Left colon (tissue), 2 donors: ENCODE measurements at regions not wholly inside any gene's neighbourhood (a gene's known extent, or its start where the extent isn't known, plus 50 kb on each side); places are given as distances from the start of the nearest gene placed in this dataset.

Experiments used
- ATAC-seq: fragments of 200-7000 bp; cut with Tn5 transposase; one replicate; pipeline ENCODE4 v1.9.1; 2020; ENCODE audit warnings: mild to moderate bottlenecking, moderate library complexity
- DNase-seq, 2 donors: peaks; one replicate each; pipeline ENCODE4 v3.0.0-alpha.2; 2020
- intact Hi-C, 2 donors: fragments of 100-400 bp; cut with DNase I in 1 of 2; cut with micrococcal nuclease in 1 of 2; formaldehyde crosslinking; loops; one replicate each; pipeline versions ENCODE4 v1.11.2 to v1.14.0; 2022; cut with DNase I, micrococcal nuclease
- donor health status: DM: no; HTN: no; CAD: no.
- donor health status: DM: yes; HTN: yes; CAD: no.

DNA sequence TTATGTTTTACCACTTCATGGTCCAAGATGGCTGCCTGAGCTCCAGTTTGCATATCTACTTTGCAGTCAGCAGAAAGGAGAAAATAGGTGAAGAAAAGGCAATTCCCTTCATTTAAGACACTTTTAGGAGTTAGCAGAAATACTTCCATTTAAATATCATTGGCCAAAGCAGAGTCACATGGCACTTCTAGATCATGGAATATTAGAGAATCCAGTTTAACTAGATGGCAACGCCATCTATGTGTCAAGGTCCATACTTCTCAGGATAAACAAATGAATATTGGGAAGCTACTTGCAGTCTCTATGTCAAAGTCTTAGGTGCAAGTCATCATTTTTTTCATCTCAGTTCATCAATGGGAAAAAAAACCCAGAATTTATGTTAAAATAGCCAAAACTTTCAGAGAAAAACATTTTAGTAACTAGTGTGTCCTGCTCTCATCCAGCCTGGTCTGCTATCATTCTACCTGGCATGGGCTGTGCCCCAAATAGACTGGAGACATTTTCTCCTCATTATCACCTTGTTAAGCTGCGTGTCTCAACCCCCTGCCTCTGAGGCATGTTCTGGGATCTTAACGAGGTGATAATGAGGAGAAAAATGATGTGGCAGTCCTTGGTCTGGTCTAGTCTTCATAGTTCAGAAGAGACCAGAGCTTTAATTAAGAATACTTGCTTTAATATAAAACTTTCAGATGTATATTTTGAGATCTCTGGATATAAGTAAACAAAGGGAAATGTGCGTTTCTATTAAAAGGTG lies 227.3 kb downstream of the TBX18 start:
- intact Hi-C loops = no loop called here
- DNase-seq = no peak
- ATAC-seq = no peak

DNA sequence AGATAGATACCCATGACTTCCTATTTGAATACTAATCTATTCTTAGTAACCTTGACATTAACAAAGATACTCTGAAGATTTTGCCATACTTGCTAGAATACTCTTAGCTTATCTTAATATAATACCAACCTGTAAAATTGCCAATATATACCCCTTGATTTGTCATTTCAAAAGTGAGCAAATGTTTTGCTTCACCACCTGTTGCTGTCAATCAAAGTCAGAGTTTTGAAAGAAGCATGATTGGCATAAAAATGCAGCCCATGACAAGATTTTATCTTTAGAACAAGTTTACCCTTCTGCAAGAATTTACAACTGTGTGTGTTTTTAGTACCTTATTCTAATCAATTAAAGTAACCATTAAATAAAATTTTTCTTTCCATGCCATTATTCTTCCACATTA lies 236.2 kb downstream of the TBX18 start:
- no peak for DNase-seq
- intact Hi-C loops = no loop called here
- ATAC-seq = no peak

DNA sequence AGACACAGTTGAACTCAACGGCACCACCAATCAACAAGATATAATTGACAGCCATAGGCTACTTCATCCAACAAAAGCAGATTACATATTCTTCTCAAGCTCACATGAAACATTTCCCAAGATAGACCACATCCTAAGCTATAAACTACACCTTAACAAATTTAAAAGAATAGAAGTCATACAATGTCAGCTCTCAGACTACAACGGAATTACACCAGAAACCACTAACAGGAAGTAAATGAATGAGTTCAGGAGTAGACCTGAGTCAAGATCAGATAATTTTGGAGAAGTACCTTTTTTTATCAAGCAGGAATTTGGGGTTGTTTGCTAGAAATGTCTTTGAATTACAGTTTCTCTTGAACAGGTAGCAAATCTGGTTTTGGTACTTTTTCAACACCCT lies 237.8 kb downstream of the TBX18 start:
- ATAC-seq = no peak
- DNase-seq = no peak
- intact Hi-C loops = no loop called here

DNA sequence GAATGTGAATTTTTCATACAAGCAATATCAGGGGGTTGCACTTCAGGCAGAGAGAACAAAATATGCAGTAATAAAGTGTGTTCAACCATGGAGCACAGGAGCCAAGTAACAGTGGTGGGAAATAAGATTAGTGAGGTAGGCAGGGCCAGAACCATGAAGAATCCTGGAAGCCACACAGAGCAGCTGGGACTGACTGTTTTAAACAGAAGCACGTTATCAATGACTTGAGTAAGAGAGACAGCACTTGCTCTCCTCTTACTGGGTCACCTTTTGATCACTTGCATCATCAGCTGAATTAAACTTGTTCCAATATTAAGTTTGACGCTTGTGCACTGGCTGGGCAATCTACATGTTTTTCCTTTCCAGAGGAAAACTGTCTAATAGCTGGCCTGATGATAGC lies 238.5 kb downstream of the TBX18 start:
- DNase-seq = no peak
- no peak for ATAC-seq
- intact Hi-C loops = no loop called here

DNA sequence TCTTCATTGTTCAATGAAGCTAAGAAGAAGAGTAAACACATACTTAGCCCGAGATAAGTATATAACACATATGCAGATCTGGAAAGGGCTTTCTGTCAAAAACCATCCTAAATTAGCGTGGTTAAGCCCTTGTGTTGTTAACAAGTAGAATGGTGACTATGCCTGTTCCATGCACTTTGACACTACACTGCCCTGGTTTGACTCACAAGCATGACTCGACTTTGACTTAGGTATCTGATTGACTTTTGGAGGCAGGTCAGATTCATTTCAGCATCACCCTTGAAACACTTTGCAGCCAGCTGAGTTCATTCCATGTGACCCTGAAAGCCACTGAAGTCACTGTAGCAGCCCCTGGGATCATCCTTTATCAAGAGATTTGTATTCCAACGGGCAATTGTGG lies 239.8 kb downstream of the TBX18 start:
- intact Hi-C loops = no loop called here
- ATAC-seq = no peak
- DNase-seq = no peak

DNA sequence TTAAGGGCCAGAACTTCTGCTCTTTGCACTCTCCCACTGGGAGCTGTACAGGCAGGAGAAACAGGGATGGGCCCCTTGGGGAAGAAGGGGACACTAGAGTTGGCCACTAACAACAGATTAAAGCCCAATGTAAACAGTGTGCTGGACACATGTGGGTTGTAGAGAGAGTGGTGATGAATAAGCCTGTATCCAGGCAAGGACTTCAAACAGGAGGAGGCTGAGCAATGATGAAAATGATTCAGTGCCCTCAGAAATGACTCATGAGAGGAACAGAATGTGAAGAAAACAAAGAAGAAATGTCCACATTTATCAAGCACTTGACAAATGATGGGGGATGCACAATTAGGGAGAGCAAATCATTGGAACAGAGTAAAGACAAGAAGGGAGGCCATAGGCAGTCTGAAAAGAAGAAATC lies 242.3 kb downstream of the TBX18 start:
- intact Hi-C loops = no loop called here
- ATAC-seq = no peak
- DNase-seq = no peak

DNA sequence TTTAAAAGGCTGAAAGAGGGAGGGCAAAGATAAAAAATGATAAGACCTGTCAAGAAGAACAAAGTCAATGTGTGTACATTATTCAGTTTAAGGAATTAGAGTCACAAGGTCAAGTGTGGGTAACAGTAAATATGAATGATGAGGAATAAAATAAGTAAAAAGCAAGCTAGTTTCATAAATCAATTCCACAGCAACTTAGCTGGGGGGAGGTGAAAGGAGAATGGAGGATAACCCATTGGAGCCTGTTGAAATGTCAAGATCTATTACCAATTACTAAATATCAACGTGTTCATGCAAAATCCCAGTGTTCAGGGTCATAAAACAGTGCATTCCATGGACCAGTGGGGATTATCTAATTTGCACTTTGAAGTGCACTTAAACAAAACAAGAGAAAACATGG lies 242.9 kb downstream of the TBX18 start:
- ATAC-seq = no peak
- intact Hi-C loops = no loop called here
- DNase-seq = no peak

DNA sequence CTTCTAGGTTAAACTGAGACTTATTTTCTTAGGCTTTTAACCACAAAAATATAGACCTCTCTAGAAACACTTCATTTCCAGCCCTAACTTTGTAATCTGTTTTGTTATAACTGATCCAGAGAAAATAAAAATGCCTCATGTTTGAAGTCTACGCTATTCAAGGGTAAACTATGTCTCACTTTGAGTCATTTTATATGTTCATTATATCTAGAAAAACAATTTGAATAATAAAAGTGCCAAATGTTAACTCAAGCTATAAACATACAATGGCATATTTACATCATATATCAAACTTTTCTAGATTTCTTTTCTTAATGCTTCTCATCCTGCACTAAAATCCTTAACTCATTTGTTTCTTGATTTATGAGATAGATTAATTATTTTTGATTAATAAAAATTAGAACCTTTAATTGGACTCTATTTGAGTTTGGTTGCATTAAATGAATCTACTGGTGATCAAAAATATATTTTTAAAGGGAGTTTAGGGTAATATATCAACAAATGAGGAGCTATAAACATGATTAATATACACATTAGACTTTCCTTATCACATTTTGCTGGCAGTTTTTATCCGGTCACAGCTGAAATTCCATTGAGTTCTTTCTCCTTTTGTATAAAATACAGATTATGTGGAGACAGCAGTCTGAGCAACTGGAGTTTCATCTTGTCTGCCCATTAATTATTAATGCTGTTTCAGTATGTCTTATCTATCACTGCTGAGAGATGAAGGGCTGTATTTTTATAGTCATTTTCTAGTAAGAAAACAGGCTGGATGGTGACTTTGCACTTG lies 246.5 kb downstream of the TBX18 start:
- DNase-seq = no peak
- intact Hi-C loops = no loop called here
- ATAC-seq = no peak

DNA sequence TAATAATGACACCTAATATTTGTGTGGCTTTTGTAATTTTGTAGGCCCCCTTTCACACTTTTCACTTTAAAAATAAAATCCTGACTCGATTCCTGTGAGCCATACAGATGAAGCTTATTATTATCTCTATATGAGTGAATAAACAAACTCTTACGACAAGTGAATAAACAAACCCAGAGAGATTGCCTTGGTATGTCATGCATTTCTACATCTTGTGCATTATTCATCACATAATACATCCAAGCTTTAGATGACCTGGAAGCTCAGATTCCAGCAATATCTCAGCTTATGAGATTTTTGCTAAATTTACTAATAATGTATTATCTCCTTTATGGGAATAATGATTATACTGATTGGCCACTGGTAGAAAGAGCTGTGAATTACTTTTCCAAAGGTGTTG lies 248.2 kb downstream of the TBX18 start:
- ATAC-seq (no peak), DNase-seq (no peak)
- intact Hi-C loops = no loop called here

DNA sequence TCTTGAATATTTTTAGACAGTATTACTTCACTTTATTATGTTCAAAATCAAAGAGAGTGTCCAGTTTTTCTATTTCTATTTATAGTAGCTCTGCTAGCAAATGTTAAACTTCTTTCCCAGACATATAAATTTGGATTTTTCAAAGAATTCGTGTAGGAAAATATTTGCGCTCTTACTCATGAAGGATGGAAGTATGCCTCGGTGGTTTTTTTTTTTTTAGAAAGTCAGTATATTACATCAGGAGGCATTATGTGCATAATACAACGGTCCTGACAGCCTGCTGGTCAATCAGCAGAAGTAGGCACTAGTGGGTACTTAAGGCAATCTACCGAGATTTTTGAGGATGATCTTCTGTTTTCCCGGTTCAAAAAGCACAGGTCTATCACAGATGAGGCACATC lies 249.3 kb downstream of the TBX18 start:
- intact Hi-C loops = no loop called here
- DNase-seq (no peak), ATAC-seq (no peak)

DNA sequence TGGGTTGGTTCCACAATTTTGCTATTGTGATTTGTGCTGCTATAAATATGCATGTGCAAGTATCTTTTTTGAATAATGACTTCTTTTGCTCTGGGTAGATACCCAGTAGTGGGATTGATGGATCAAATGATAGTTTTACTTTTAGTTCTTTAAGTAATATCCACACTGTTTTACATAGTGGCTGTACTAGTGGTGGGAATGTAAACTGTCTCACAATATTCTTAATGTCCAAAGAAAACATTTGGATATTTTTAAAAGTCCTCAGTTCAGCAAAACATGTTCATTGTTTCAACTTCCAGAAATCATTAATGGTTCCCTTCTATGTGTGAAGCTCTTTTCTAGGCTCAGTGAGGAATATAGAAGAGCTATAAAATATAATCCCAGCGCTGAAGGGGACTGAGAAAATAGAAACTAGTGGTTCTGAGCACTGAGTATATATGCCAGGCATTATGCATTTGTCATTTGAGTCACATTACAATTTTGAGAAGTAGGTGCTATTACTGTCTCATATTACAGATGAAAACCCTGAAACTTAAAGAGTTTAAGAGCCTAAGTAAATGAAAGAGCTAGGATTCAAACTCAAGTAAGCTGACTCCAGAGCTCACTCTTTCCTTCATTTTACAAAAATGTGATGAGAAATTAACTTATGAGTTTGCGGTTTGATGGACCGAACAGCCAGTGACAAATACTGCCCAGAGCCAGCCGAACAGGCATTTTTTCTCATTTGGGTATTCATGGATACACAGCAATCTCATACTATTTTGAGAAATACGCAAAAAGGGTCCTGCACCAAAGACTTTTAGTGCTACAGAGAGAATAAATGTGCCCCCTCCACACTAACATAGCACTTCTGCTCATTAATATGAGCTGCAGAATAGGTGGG lies 250.1 kb downstream of the TBX18 start:
- intact Hi-C loops = no loop called here
- DNase-seq = no peak

DNA sequence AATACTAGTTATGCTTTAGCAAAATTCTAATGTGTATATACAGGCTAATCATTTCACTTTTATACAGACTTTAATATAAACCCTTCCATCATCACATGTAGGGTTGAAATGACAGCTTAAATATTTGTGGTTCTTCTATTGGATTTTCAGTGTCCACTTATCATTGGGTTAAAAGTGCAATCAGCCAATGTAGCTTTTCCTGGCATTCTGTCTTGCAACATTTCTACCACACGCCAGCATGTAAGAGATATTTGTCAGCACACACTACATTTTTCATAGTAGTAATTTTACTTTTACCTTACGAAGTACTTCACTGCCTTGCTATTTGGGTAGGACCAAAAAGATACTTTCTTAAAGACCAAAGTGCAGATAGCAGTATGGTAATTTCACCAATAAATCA lies 252.0 kb downstream of the TBX18 start:
- ATAC-seq = no peak
- intact Hi-C loops = no loop called here
- DNase-seq = no peak

More for the DNA sequence above, 250.1 kb downstream of the TBX18 start:
- ATAC-seq = no peak

DNA sequence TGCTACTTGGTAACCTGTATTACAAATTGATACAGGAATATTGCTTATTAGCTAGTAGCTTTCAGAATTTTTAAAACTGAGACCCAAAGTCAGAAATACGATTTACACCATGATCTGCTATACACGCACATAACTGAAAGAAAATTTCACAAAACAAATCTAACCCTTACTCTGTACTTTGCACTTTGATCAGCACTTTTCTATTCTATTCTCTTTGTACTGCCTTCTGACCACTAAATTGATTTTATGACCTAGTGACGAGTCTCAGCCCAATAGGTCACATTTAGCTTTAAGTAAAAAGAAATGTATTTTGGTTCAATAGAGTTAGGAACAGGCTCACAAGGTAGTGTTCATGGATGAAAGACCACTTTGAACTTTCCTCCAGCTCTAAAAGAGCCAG lies 252.5 kb downstream of the TBX18 start:
- intact Hi-C loops = no loop called here
- no peak for DNase-seq
- ATAC-seq = no peak

DNA sequence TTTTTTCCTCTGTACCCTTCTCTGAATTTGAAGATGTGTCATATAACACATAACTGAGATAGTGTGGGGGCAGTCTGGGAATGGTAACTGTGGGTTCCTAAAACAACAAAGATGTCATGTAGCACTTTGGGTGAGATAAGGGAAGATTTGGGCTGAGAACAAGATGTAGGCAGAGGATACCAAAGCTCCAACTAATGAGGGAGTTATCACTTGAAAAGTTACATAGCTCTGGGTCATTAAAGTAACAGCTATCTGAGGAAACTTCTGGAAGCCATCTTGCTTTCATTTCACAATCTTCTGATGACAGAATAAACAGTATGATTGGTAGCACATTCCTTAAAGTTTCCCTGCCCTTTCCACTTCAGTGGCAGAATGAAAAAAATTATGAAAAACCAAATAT lies 255.4 kb downstream of the TBX18 start:
- intact Hi-C loops = no loop called here
- no peak for DNase-seq
- no peak for ATAC-seq

DNA sequence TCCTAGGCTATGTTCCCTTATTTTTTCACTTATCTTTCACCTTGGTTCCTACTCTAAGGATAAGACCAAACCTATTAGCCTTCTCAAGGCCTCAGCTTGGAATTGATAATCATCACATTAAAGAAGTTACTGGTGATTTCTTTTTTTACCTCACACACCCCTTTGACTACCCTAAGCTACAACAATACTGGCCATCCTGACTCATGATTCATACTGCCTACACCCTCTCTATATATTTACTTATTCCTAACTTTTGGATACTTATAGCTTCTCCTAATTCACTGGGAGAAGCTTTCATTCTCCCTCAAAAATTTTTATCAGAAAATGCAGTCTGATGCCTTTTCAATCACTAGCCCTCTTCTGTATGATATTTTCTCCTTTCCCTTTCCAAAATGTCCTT lies 256.1 kb downstream of the TBX18 start:
- no peak for DNase-seq
- no peak for ATAC-seq
- intact Hi-C loops = no loop called here

DNA sequence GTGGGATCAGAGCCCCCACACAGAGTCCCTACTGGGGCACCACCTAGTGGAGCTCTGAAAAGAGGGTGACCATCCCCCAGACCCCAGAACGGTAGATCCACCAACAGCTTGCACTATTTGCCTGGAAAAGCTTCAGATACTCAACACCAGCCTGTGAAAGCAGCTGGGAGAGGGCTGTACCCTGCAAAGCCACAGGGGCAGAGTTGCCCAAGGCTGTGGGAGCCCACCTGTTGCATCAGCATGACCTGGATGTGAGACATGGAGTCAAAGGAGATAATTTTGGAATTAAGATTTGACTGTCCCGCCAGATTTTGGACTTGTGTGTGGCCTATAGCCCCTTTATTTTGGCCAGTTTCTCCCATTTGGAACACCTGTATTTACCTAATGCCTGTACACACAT lies 260.4 kb downstream of the TBX18 start:
- intact Hi-C loops = no loop called here
- ATAC-seq (no peak), DNase-seq (no peak)

DNA sequence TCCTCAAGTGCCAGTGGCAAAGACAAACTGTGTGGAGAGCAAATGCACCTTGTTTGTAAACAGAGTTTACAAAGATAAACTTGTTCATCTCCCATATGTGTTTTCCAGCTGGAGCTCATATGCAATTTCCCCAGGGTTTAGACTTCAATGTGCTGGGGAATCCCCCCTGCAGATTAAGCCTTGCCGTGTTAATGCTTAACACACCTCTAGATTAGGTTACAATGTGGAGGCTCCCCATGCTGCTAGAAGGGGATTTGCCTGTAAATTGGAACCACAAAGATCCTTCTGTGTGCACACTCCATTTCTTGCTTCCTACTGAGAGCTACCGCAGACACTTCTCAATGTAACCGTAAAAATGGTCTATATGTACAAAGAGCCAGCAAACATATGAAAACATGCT lies 263.1 kb downstream of the TBX18 start:
- intact Hi-C loops = no loop called here
- DNase-seq = no peak

DNA sequence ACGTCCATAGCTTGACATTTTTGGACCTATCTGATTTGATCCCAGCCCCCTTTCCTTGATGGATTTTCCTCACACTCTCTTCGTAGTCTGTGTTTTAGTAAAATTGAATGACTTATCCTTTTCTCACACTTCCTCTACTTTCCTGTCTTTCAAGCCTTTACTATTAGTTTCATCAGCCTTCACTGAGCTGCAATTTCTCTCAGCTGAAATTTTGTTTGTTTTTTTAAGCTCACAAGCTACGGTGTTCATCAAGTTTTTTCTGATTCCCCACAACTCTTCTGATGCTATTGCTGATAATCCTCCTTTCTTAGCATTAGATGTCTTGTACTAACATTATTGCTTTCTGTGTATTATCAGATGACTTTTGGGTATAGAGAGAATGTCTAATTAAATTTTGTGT lies 263.7 kb downstream of the TBX18 start:
- intact Hi-C loops = no loop called here
- DNase-seq (no peak), ATAC-seq (no peak)

More for the DNA sequence above, 263.1 kb downstream of the TBX18 start:
- ATAC-seq = no peak

DNA sequence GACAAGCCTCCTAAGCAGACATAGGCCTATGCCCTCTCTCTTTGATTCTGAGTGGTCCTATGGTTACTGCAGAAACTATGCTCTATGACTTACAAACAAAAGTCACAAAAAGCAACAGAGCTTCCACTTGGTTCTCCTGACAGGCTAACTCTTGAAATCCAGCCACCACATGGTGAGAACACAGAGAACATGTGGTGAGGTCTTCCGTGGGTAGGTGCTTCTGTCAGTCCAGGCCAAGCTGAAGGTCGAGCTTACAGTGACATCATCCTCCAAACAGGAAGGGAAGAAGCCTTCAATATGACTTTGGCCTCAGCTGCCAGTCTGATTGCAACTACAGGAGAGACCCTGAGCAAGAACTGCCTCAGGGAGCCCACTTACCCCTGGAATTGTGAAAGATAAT lies 265.5 kb downstream of the TBX18 start:
- intact Hi-C loops = no loop called here
- ATAC-seq (no peak), DNase-seq (no peak)
